Fibroblast of lung (primary cell): ENCODE measurements at regions not wholly inside any gene's neighbourhood (a gene's known extent, or its start where the extent isn't known, plus 50 kb on each side); places are given as distances from the start of the nearest gene placed in this dataset.

Source experiments
- EZH2 ChIP-seq: IDR thresholded peaks from 2 replicates; pipeline ENCODE4 v1.5.1; 2012; ENCODE audit warnings: low read length, control low read depth, mild to moderate bottlenecking; ENCODE audit errors: missing control alignments
- TF ChIP-seq, protein P1 (sequence below), 2 donors: IDR thresholded peaks in 1 of 2; conservative IDR thresholded peaks in 1 of 2; 1 replicate in 1 of 2; 2 replicates in 1 of 2; pipeline ENCODE4 v1.5.1; 2011 to 2012; ENCODE audit warnings: low read length in 2 of 2, control low read depth in 1 of 2, inconsistent platforms in 1 of 2, low read depth in 1 of 2, mild to moderate bottlenecking in 1 of 2

DNA sequence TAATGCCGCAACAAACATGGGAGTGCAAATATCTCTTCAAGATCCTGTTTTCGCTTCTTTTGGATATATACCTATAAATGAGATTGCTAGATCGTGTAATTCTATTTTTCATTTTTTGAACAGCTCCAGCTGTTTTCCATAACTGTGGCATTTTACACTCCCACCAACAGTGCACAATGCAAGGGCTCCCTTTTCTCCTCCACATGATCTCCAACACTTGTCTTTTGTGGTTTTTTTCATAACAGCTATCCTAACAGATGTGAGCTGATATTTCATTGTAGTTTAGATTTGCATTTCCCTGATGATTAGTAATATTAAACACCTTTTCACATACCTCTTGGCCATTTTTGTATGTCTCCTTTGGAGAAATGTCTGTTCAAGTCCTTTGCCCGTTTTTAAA lies 58.6 kb upstream of the TJP1 start:
- no peak for TF ChIP-seq EZH2
- TF ChIP-seq, protein P1, sequence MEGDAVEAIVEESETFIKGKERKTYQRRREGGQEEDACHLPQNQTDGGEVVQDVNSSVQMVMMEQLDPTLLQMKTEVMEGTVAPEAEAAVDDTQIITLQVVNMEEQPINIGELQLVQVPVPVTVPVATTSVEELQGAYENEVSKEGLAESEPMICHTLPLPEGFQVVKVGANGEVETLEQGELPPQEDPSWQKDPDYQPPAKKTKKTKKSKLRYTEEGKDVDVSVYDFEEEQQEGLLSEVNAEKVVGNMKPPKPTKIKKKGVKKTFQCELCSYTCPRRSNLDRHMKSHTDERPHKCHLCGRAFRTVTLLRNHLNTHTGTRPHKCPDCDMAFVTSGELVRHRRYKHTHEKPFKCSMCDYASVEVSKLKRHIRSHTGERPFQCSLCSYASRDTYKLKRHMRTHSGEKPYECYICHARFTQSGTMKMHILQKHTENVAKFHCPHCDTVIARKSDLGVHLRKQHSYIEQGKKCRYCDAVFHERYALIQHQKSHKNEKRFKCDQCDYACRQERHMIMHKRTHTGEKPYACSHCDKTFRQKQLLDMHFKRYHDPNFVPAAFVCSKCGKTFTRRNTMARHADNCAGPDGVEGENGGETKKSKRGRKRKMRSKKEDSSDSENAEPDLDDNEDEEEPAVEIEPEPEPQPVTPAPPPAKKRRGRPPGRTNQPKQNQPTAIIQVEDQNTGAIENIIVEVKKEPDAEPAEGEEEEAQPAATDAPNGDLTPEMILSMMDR (conservative IDR thresholded peaks at IDR 0.05 in 1 of 2, IDR thresholded peaks at IDR 0.05 in 1 of 2; ENCODE audit: low read depth in 1 of 2, low read length in 2 of 2) = no peak
